Uterus (tissue), 3 donors: ENCODE measurements at regions not wholly inside any gene's neighbourhood (a gene's known extent, or its start where the extent isn't known, plus 50 kb on each side); places are given as distances from the start of the nearest gene placed in this dataset.
A peak's percentile ranks its signal among the peaks of the same experiment; 100 is the strongest.

Source experiments
- DNase-seq, 2 donors: peaks; one replicate each; pipeline ENCODE4 v3.0.0-alpha.2; 2019 to 2020
- H3K27ac ChIP-seq, 2 donors: fragments of 200-600 bp; sonication (generic); 1 replicate in 1 of 2; 2 replicates in 1 of 2; pipeline ENCODE4 v1.5.1; 2016 to 2018
- H3K27me3 ChIP-seq, 2 donors: fragments of 200-600 bp; sonication (generic); one replicate each; pipeline ENCODE4 v1.5.1; 2018 to 2019; ENCODE audit warnings: control low read depth in 1 of 2
- H3K36me3 ChIP-seq, 2 donors: fragments of 200-600 bp; sonication (generic); one replicate each; pipeline ENCODE4 v1.5.1; 2019; ENCODE audit warnings: control low read depth in 1 of 2
- H3K4me1 ChIP-seq, 2 donors: fragments of 200-600 bp; sonication (generic); one replicate each; pipeline ENCODE4 v1.5.1; 2018 to 2019; ENCODE audit warnings: control low read depth in 1 of 2
- H3K4me3 ChIP-seq, 2 donors: fragments of 200-600 bp; sonication (generic); 1 replicate in 1 of 2; 2 replicates in 1 of 2; pipeline ENCODE4 v1.5.1; 2018 to 2019; ENCODE audit warnings: mild to moderate bottlenecking in 1 of 2
- H3K9me3 ChIP-seq, 2 donors: fragments of 200-600 bp; sonication (generic); one replicate each; pipeline ENCODE4 v1.5.1; 2019; ENCODE audit warnings: control low read depth in 1 of 2
- CTCF ChIP-seq, 4 experiments: fragments of 200-600 bp in 2 of 4; fragments of 450-650 bp in 2 of 4; sonication (generic) in 2 of 4; IDR thresholded peaks; one replicate each; pipeline ENCODE4 v1.5.1; 2016 to 2019; ENCODE audit warnings: antibody characterized with exemption in 4 of 4, mild to moderate bottlenecking in 2 of 4, moderate library complexity in 1 of 4
- POLR2A ChIP-seq, 2 donors: fragments of 450-650 bp; IDR thresholded peaks; one replicate each; pipeline ENCODE4 v1.6.1; 2016; ENCODE audit warnings: antibody characterized with exemption in 2 of 2, mild to moderate bottlenecking in 1 of 2, moderate library complexity in 1 of 2
- intact Hi-C: fragments of 100-400 bp; cut with DNase I; formaldehyde crosslinking; loops from one replicate; pipeline ENCODE4 v1.15.1; 2023; ENCODE audit warnings: low total_unique reads
- donor health status: DM: yes; HTN: yes; CAD: no.

DNA sequence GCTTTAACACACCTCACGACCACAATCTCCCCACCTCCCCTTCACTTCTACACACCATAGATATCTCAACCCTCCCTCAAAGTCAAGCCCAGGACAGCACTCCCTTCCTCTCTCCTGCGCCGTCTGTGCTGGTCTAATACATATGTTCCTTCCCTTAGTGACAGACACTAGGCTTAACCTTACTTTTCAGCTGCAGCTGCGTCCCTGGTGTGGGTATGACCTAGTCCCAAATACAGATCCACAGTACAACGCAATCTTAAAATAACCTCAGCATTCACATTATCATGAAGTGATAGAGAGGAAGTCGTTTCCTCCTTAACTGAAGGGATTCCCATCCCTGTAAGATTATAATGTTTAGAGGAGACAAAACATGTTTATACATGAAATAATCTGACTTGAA, 192.7 kb upstream of the TANK start:
- no peak overlapping the region for H3K27ac ChIP-seq
- DNase-seq, result no peak
- intact Hi-C loops, result no loop called here

DNA sequence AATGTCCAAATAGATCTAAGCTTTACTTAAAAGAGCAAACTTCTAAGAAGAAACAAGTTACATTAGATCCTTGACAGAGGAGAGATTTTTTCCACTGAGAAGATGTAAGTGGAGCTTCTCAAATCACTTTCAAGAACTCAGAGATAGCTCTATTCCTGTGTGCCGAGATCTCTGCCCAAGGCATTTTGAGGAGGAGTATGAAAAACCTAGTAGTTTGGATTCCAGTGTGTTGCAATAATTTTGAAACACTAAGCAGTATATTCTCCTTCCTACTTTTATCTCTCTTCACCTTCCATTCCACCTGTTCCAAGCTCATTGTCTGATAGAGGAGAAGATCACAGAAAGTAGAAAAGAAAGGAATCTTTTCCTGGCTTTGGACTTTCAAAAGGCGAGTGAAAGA, 192.0 kb upstream of the TANK start:
- intact Hi-C loops, result no loop called here
- DNase-seq, result no peak
- Histone ChIP-seq H3K4me1 (no peaks in the 10 kb centered on the region), H3K9me3 (no peaks in the 10 kb centered on the region), H3K36me3 (no peaks in the 10 kb centered on the region), H3K4me3 (no peak overlapping the region), H3K27me3 (no peaks in the 10 kb centered on the region), H3K27ac (peak overlapping the region in 1 of 2 donors; percentile 41)
- TF ChIP-seq POLR2A (IDR thresholded peaks at IDR 0.05) (no peak), CTCF (IDR thresholded peaks at IDR 0.05) (no peak)

More for the DNA sequence above, 192.7 kb upstream of the TANK start:
- Histone ChIP-seq H3K4me3 (no peak overlapping the region), H3K36me3 (no peaks in the 10 kb centered on the region), H3K4me1 (no peaks in the 10 kb centered on the region), H3K9me3 (no peaks in the 10 kb centered on the region), H3K27me3 (no peaks in the 10 kb centered on the region)
- TF ChIP-seq POLR2A (IDR thresholded peaks at IDR 0.05) (no peak), CTCF (IDR thresholded peaks at IDR 0.05) (no peak)

GRCh38 chr2:160970052-160970965, 189.9 kb upstream of the TANK start:
- peak overlapping the region in 1 of 2 donors; percentile 0 for H3K4me3 ChIP-seq
- no peaks in the 10 kb centered on the region for H3K36me3 ChIP-seq
- no peaks in the 10 kb centered on the region for H3K9me3 ChIP-seq
- TF ChIP-seq POLR2A (IDR thresholded peaks at IDR 0.05) (no peak), CTCF (IDR thresholded peaks at IDR 0.05) (peak; percentile 77 to 87 (median 80))
- no peaks in the 10 kb centered on the region for H3K27me3 ChIP-seq
- no peaks in the 10 kb centered on the region for H3K4me1 ChIP-seq
- intact Hi-C loops, result no loop called here
- peak; percentile 30 to 60 for DNase-seq
- H3K27ac ChIP-seq, result peak overlapping the region; percentile 60 to 64

DNA sequence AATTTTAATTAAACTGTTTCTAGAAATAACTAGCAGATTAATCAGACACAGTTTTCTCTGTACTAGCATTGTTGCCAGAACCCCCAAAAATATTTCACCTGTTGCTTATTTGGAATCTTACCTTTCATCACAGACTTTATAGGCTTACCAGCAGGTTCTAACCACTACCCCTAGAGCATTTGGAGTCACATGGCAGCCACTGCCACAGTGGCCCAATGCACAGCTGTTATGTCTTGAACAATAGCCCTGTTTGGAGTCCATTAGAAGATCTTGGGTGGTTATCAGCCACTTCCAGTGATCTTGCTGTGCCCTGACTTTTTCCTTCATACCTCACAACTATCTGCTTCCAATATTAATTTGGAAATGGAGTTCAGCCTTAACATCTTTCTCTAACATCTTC, 186.2 kb upstream of the TANK start:
- Histone ChIP-seq H3K27me3 (no peaks in the 10 kb centered on the region), H3K9me3 (no peaks in the 10 kb centered on the region), H3K27ac (no peak overlapping the region), H3K36me3 (no peaks in the 10 kb centered on the region), H3K4me1 (no peaks in the 10 kb centered on the region), H3K4me3 (no peak overlapping the region)
- TF ChIP-seq CTCF (IDR thresholded peaks at IDR 0.05), result no peak
- no peak for TF ChIP-seq POLR2A (IDR thresholded peaks at IDR 0.05)
- no peak for DNase-seq
- intact Hi-C loops, result no loop called here

DNA sequence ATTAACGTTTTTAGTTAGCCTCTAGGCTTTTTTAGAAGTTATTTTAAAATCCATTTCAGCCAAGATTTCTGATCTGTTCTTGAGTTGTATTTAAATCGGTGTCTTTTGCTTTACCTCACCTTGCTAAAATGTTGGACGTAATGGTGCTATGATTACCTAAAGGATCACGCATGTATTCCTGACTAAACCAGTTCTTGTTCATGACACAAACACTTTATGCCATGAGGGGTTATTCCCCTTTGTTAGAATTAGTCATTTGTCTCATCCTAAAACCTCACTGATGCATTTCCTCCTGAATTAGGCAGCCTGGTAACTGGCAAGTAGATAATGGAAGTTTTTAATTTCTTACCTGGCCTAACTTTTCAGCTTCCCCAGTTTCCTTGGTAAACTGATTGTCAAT, 185.4 kb upstream of the TANK start:
- no peaks in the 10 kb centered on the region for H3K4me1 ChIP-seq
- no peak for DNase-seq
- no peak overlapping the region for H3K4me3 ChIP-seq
- intact Hi-C loops, result no loop called here
- no peaks in the 10 kb centered on the region for H3K27me3 ChIP-seq
- H3K9me3 ChIP-seq, result no peaks in the 10 kb centered on the region
- no peaks in the 10 kb centered on the region for H3K36me3 ChIP-seq
- H3K27ac ChIP-seq, result no peak overlapping the region
- TF ChIP-seq CTCF (IDR thresholded peaks at IDR 0.05), result no peak
- no peak for TF ChIP-seq POLR2A (IDR thresholded peaks at IDR 0.05)
